Lung microvascular endothelial cell (primary cell): ENCODE measurements at regions not wholly inside any gene's neighbourhood (a gene's known extent, or its start where the extent isn't known, plus 50 kb on each side); places are given as distances from the start of the nearest gene placed in this dataset.

Experiments used
- DNase-seq, 2 donors: peaks; one replicate each; pipeline versions ENCODE4 v3.0.0 to v3.0.0-alpha.2; 2010; ENCODE audit warnings: low read depth in 2 of 2

DNA sequence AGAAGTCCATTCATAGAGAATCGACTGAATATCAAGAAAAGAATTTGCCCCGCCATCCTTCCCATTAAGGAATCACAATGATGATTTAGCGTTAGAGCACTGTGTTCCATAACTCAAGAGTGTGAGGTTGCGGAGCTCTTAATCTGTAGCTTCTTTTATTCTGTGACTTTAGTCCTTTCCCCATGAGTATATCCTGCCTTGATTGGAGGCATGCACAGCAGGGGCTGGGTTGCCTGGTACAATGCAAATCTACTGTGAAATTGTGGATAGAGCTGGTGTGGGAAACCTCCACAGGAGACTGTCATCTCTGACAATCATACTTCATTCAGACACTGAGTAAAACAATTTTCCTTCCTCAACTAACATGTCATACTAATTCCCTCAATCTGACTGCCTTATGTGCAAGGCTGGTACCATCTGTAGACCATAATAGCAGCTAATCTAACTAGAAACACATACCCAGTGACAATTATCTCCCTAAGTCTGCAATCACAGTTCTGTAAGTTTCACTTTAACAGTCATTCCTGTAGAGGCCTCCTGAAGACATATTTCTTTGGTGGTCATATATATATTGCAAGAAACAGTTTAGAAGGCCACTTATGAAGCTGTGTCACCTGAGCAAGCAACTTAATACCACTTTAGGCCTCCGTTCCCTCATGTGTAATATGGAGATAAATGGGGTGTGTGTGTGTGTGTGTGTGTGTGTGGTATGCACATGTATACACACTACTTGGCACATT, 355.2 kb upstream of the FAM241A start:
- DNase-seq, result no peak

GRCh38 chr4:111792632-111793031, 352.6 kb upstream of the FAM241A start:
- DNase-seq, result no peak

GRCh38 chr4:111793433-111794091, 351.7 kb upstream of the FAM241A start:
- no peak for DNase-seq

DNA sequence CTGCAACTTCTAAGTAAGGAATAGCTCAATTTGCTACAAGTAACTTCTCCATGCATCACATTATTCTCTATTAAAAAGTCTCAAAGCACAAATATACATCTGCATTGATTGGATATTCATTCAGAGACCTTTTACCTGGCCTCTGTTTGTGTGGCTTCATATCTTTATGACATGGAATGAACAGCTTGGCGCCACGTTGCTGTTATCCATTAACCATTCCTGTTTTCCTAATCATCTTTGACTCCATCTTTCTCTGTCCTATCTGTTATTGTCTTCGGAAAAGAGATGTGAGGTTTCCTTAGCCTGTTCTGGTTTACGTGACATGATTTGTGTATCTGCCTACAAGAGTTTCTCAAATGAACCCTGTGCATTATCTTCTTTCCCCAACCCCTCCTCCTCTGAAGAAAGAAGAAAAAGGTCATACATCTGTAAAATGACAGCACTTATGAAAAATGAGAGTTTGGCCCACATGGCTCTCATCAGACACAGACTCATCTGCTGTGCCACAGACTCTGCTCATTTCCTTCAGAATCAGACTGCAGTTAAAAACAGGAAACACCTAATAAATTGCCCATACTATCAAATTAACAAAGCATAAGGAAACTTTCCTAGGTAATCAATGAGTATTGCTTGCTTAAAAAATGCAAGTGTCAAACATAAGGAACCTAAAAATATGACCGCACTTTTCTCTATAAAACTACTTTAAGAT, 347.6 kb upstream of the FAM241A start:
- no peak for DNase-seq

DNA sequence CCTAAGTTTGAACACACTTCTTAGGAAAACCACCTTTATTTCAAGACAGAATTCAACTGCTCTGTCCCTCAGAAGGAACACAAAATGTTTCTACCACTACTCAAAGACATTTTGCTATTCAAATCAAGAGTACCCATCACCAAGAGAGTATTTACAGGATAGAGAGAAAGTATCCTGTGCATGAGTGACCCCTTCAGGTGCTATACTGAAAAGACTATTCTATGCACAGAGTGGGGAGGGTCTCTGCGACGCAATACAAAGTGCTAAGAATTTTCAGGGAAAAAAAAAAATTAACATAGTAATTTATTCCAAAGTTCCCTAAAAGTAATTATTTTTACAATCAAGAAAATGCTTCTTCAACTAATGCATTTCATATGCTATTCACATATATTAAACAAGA, 346.4 kb upstream of the FAM241A start:
- DNase-seq, result no peak

GRCh38 chr4:111800551-111800950, 344.7 kb upstream of the FAM241A start:
- DNase-seq, result no peak

DNA sequence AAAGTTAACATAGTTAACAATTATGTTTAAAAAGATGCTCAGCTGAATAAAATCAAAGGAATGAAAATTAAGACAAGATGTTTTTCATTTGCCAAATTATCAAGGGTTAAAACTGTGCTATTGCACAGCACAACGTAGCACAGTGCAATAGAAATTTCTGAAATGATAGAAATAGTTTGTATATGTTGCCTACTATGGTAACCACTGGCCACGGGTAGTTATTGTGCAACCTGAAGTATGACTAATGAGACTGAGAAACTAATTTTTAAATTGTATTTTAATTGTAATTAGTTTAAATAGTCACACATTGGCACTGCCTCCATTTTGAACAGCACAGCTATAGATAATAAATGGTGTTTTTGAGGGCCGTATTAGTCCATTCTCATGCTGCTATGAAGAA, 343.1 kb upstream of the FAM241A start:
- DNase-seq, result no peak

DNA sequence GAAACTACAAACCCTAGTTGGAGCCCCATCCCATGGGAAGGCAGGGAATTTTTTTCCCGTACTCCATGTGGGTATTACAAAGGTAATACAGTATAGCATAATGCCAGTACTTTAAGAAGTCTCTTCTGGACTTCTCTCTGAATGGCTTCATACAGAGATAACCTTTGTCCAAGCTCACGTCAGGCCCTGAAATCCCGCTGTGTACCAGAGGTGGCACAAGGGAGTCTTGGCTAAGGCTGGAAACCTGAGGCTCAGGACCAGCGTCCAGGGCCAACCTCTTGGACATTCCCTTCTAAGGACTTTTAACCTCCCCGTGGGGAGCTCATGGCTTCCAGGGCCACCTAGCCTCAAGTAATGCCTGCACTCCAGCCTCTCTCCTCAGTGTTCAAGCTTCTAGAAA, 338.9 kb upstream of the FAM241A start:
- no peak for DNase-seq

DNA sequence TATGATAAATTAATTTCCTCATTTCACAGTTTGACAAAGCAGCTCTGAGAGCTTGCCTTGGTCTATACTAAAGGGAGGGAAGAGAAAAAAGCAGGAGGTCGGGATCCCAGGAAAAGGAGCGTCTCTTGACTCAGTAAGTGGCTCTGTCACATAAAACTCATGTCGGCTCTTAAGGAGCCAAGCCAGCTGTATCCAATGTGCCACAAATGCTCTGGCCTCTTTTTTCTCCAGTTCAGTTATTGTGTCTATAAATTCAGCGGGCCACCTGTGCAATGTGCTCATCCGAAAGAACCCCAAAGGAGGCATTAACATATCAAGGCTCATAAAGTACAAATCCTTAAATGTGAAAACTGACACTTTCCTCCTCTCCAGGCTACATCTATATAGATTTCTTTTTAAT, 337.7 kb upstream of the FAM241A start:
- no peak for DNase-seq

GRCh38 chr4:111808174-111808573, 337.1 kb upstream of the FAM241A start:
- DNase-seq, result no peak

DNA sequence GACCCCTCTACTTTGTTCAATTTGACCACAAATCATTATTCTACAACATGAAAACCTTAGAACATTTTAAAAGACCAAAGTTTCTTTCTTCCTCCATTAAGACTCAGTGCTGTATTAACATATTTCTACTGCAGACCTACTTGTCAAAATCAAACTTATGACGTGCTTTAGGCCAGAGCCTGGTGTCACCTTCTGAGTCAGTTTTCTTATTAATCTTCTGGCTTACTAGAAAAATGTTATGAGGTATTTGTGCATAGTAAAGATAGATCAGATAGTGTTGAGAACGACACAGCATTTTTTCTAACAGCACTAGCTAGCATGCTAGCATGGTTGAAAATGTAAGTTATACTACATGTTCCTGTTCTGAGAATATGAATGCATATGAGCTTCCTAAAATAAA, 333.6 kb upstream of the FAM241A start:
- DNase-seq, result no peak

- no peak for DNase-seq
Measured at GRCh38 chr4:111812114-111812513, 333.1 kb upstream of the FAM241A start.

GRCh38 chr4:111812760-111813159, 332.5 kb upstream of the FAM241A start:
- no peak for DNase-seq

GRCh38 chr4:111813555-111814140, 331.6 kb upstream of the FAM241A start:
- DNase-seq, result no peak

- no peak for DNase-seq
Measured at GRCh38 chr4:111814961-111815360, 330.3 kb upstream of the FAM241A start.

GRCh38 chr4:111821342-111821741, 323.9 kb upstream of the FAM241A start:
- DNase-seq, result no peak

GRCh38 chr4:111836601-111837000, 308.7 kb upstream of the FAM241A start:
- no peak for DNase-seq

GRCh38 chr4:111837761-111838160, 307.5 kb upstream of the FAM241A start:
- no peak for DNase-seq

DNA sequence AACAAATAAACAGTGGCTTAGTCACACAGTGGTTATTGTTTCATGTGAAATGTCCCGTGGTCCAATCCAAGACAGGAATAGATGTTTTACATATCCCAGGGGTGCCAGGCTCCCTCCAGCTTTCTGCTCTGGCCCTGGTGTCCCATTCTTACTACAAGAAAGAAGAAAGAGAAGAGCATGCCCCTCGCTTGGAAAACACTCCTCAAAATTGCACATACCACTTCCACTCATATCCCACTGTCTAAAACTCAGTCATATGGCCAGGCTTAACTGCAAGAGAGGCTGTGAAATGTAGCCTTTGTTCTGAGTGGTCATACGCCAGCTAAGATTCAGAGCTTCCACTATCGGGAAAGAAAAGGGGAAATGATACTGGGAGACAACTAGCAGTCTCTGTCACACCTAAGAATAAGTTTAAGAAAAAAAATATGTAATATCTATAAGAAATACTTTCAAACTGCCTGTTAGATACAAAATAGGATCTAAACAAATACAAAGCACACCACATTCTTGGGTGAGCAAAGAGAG, 306.8 kb upstream of the FAM241A start:
- DNase-seq, result no peak

DNA sequence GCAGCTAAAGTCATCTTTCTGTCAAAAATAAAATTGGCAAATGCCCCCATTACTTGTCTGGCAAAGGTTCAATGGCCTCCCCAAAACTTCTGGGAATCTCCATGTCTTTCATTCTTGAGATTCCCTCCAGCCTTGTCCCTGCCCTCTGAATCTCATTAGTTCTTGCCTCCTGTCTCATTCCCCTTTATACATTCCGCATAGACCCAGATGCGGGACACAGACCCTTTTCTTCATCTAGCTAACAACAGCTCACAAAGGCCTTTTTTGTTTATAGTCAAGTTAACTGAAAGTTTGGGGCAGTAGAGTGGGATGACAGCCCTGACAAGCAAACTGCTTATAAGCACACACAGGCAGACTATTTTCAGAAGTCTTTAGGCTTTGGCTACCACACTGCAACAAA, 306.1 kb upstream of the FAM241A start:
- no peak for DNase-seq

- no peak for DNase-seq
Measured at GRCh38 chr4:111842336-111842735, 302.9 kb upstream of the FAM241A start.
